ENCODE measurements at regions not wholly inside any gene's neighbourhood (a gene's known extent, or its start where the extent isn't known, plus 50 kb on each side); places are given as distances from the start of the nearest gene placed in this dataset.

- DNase-seq (ENCODE audit: low spot score), result no peak
Observed at GRCh38 chr14:64639340-64639821, 64.8 kb upstream of the PLEKHG3 start.

- no peak for DNase-seq (ENCODE audit: low spot score)
Observed at GRCh38 chr14:64640839-64641238, 63.4 kb upstream of the PLEKHG3 start.

- DNase-seq (ENCODE audit: low spot score), result no peak
Observed at GRCh38 chr14:64641760-64642159, 62.5 kb upstream of the PLEKHG3 start.

GRCh38 chr14:64643709-64644108 is 60.5 kb upstream of the PLEKHG3 start:
- no peak for DNase-seq (ENCODE audit: low spot score)

- DNase-seq (ENCODE audit: low spot score), result no peak
Observed at GRCh38 chr14:64644629-64645028, 59.6 kb upstream of the PLEKHG3 start.

GRCh38 chr14:64645220-64645892 is 58.9 kb upstream of the PLEKHG3 start:
- DNase-seq (ENCODE audit: low spot score), result no peak

GRCh38 chr14:64646103-64646502 is 58.1 kb upstream of the PLEKHG3 start:
- no peak for DNase-seq (ENCODE audit: low spot score)

- no peak for DNase-seq (ENCODE audit: low spot score)
Observed at GRCh38 chr14:64649383-64649998, 54.7 kb upstream of the PLEKHG3 start.

- DNase-seq (ENCODE audit: low spot score), result no peak
Observed at GRCh38 chr14:64653900-64654245, 50.4 kb upstream of the PLEKHG3 start.

GRCh38 chr14:64654246-64654900 is 49.9 kb upstream of the PLEKHG3 start:
- peak; percentile 57 for DNase-seq (ENCODE audit: low spot score)
